Karpas-422 (cell line): ENCODE measurements at regions not wholly inside any gene's neighbourhood (a gene's known extent, or its start where the extent isn't known, plus 50 kb on each side); places are given as distances from the start of the nearest gene placed in this dataset.

Experiments
- DNase-seq: peaks from one replicate; pipeline ENCODE4 v3.0.0-alpha.2; 2015
- H2AFZ ChIP-seq: fragments of 200-600 bp; sonication (generic); 2 replicates; pipeline ENCODE4 v1.6.1; 2014; ENCODE audit warnings: antibody characterized with exemption, low read length, mixed read lengths
- H3K27ac ChIP-seq: fragments of 200-600 bp; sonication (generic); 2 replicates; pipeline ENCODE4 v1.5.1; 2014; ENCODE audit warnings: mild to moderate bottlenecking, low read length, moderate library complexity
- H3K27me3 ChIP-seq: fragments of 200-600 bp; sonication (generic); 2 replicates; pipeline ENCODE4 v1.6.1; 2014; ENCODE audit warnings: low read length, mixed read lengths
- H3K36me3 ChIP-seq: fragments of 200-600 bp; sonication (generic); 2 replicates; pipeline ENCODE4 v1.6.1; 2014; ENCODE audit warnings: low read length, mixed read lengths; ENCODE audit not compliant: insufficient read depth
- H3K4me1 ChIP-seq: fragments of 200-600 bp; sonication (generic); 2 replicates; pipeline ENCODE4 v1.6.1; 2014; ENCODE audit warnings: mild to moderate bottlenecking, low read length, mixed read lengths
- H3K4me2 ChIP-seq: fragments of 200-600 bp; sonication (generic); 2 replicates; pipeline ENCODE4 v1.6.1; 2014; ENCODE audit warnings: low read length, low read depth, mild to moderate bottlenecking; ENCODE audit not compliant: poor library complexity, severe bottlenecking
- H3K4me3 ChIP-seq: fragments of 200-600 bp; sonication (generic); 2 replicates; pipeline ENCODE4 v1.5.1; 2014; ENCODE audit warnings: mild to moderate bottlenecking, antibody characterized with exemption, low read length, mixed read lengths
- H3K79me2 ChIP-seq: fragments of 200-600 bp; sonication (generic); 2 replicates; pipeline ENCODE4 v1.6.1; 2014; ENCODE audit warnings: mild to moderate bottlenecking, low read length, mixed read lengths
- H3K9ac ChIP-seq: fragments of 200-600 bp; sonication (generic); 2 replicates; pipeline ENCODE4 v1.6.0; 2014; ENCODE audit warnings: low read length
- H3K9me2 ChIP-seq: fragments of 200-600 bp; sonication (generic), shearing (Covaris generic); replicated peaks from 2 replicates; pipeline ENCODE4 v1.6.0; 2014; ENCODE audit warnings: mild to moderate bottlenecking, low read length, moderate library complexity; ENCODE audit not compliant: insufficient read depth
- H3K9me3 ChIP-seq: fragments of 300-700, 200-600 bp; sonication (generic); 2 replicates; pipeline ENCODE4 v1.6.1; 2014; ENCODE audit warnings: low read length, mixed read lengths
- H4K20me1 ChIP-seq: fragments of 200-600 bp; sonication (generic); 2 replicates; pipeline ENCODE4 v1.6.1; 2014; ENCODE audit warnings: mild to moderate bottlenecking, antibody characterized with exemption, low read length, low read depth; ENCODE audit not compliant: insufficient read depth

DNA sequence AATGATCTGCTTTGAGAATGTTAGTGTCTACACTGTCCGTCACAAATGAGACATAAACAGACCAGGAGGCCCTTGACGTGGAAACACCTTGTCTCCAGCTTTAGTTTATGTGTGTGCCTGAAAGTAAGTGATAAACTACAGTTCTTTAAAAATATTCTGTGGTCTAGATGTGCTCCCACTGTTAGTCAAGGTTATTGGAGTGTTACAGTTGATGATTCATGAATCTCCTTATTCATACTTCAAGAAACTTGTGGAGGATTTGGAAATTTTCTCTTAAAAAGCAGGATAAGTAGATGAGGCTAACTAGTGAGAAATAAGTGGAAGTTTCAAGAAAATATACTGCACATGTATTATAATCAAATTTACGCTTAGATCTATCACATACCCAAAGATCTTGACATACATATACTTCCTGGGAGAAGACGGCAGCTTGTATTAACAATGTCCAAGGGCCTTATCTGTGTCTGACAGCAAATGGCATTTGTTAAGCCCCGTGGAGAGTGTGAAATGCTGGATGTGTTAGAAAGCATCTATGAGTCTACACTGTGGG lies 90.5 kb upstream of the MBOAT1 start:
- Histone ChIP-seq H3K79me2 (no peaks in the 10 kb centered on the region), H3K4me2 (no peak overlapping the region), H3K36me3 (no peaks in the 10 kb centered on the region), H4K20me1 (no peaks in the 10 kb centered on the region), H3K4me3 (no peak overlapping the region), H2AFZ (no peak overlapping the region), H3K27ac (no peak overlapping the region), H3K9me3 (no peaks in the 10 kb centered on the region), H3K27me3 (no peaks in the 10 kb centered on the region), H3K4me1 (no peaks in the 10 kb centered on the region), H3K9ac (no peak overlapping the region), H3K9me2 (no peaks in the 10 kb centered on the region)
- no peak for DNase-seq

DNA sequence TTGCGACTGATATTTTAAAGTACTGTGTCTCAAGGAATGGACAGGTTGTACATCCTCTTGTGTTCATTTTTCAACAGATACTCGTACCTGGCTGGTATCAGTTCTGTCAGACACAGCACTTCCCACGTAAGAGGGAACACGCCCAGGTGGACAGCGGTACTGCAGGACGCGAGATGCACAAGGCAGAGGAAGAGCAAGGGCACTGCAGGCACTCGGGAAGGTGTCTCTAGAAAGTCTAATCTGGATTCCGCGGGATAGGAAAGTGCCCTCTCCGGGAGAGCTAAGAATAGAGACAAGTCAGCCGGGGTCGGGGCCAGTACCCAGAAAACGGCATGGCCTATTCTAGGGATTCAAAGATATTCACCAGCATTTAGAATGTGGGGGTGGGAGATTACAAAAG lies 94.2 kb upstream of the MBOAT1 start:
- Histone ChIP-seq H3K27ac (no peak overlapping the region), H3K4me2 (no peak overlapping the region), H3K27me3 (no peaks in the 10 kb centered on the region), H3K9me3 (no peaks in the 10 kb centered on the region), H2AFZ (no peak overlapping the region), H3K36me3 (no peaks in the 10 kb centered on the region), H3K4me1 (no peaks in the 10 kb centered on the region), H3K79me2 (no peaks in the 10 kb centered on the region), H3K4me3 (no peak overlapping the region), H3K9me2 (no peaks in the 10 kb centered on the region), H4K20me1 (no peaks in the 10 kb centered on the region), H3K9ac (no peak overlapping the region)
- no peak for DNase-seq

DNA sequence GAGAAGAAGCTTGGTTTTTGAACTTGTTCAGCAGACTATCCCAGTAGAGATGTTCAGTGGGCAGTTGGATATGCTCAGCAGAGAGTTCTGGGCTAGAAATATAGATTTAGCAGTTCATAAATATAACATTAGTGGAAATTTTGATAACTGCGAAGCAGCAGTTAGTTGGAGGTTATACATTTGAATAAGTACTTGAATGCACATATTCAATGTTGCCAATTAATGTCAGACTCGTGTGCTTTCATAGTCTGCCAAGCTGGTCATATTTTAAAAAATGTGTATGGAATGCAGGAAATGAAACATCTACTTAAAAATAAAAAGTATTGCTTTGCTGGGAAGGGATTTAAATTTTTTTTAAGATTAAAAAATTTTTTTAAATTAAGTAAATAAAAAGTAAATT lies 92.5 kb upstream of the E2F3 start:
- H3K27me3 ChIP-seq, result no peaks in the 10 kb centered on the region
- H2AFZ ChIP-seq, result no peak overlapping the region
- H3K4me2 ChIP-seq, result no peak overlapping the region
- H3K9me3 ChIP-seq, result no peaks in the 10 kb centered on the region
- DNase-seq, result no peak
- no peaks in the 10 kb centered on the region for H3K4me1 ChIP-seq
- H3K4me3 ChIP-seq, result no peak overlapping the region
- no peak overlapping the region for H3K27ac ChIP-seq
- H4K20me1 ChIP-seq, result no peaks in the 10 kb centered on the region
- H3K79me2 ChIP-seq, result no peaks in the 10 kb centered on the region
- H3K9ac ChIP-seq, result no peak overlapping the region
- H3K36me3 ChIP-seq, result no peaks in the 10 kb centered on the region
- H3K9me2 ChIP-seq, result no peaks in the 10 kb centered on the region

DNA sequence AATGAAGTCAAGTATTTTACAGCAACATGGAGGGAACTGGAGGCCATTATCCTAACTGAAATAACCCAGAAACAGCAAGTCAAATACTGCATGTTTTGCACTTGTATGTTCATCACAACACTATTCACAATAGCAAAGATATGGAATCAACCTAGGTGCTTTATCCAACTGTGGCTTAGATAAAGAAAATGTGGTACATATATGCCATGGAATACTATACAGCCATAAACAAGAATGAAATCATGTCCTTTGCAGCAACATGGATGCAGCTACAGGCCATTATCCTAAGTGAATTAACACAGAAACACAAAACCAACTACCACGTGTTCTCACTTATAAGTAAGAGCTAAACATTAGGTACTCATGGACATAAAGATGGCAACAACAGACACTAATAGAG lies 91.5 kb upstream of the E2F3 start:
- Histone ChIP-seq H3K9ac (no peak overlapping the region), H3K4me2 (no peak overlapping the region), H3K4me1 (peaks cover 6% of the 10 kb centered on the region)

DNA sequence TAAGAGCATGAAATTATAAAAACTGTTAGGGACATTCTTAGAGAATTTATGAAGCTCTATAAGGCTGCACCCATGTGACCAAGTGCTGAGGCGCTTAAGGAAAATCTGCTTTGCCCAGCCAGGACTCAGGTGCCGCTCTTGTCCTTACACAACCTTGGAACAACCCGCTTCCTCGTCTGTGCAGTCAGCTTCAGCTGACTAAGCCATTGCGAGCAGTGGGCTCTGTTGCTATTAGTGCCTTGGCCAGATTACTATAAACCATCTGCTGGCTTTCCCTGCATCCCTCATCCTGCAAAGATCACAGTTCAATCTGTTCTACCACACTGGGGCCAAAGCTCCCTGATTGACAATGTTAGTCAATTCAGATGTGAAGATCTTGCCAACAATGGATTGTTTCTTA lies 89.1 kb upstream of the E2F3 start:
- Histone ChIP-seq H3K9ac (no peak overlapping the region), H3K27ac (no peak overlapping the region), H4K20me1 (no peaks in the 10 kb centered on the region), H3K9me2 (no peaks in the 10 kb centered on the region), H3K9me3 (no peaks in the 10 kb centered on the region), H2AFZ (no peak overlapping the region), H3K27me3 (no peaks in the 10 kb centered on the region), H3K4me3 (no peak overlapping the region), H3K4me2 (no peak overlapping the region), H3K36me3 (no peaks in the 10 kb centered on the region), H3K4me1 (peaks cover 10% of the 10 kb centered on the region), H3K79me2 (no peaks in the 10 kb centered on the region)
- DNase-seq, result no peak

More for the DNA sequence above, 91.5 kb upstream of the E2F3 start:
- H3K4me3 ChIP-seq, result no peak overlapping the region
- no peaks in the 10 kb centered on the region for H3K36me3 ChIP-seq
- no peaks in the 10 kb centered on the region for H3K79me2 ChIP-seq
- no peak for DNase-seq
- H3K9me3 ChIP-seq, result no peaks in the 10 kb centered on the region
- H3K9me2 ChIP-seq, result no peaks in the 10 kb centered on the region
- H3K27ac ChIP-seq, result no peak overlapping the region
- H4K20me1 ChIP-seq, result no peaks in the 10 kb centered on the region
- H2AFZ ChIP-seq, result no peak overlapping the region
- no peaks in the 10 kb centered on the region for H3K27me3 ChIP-seq

DNA sequence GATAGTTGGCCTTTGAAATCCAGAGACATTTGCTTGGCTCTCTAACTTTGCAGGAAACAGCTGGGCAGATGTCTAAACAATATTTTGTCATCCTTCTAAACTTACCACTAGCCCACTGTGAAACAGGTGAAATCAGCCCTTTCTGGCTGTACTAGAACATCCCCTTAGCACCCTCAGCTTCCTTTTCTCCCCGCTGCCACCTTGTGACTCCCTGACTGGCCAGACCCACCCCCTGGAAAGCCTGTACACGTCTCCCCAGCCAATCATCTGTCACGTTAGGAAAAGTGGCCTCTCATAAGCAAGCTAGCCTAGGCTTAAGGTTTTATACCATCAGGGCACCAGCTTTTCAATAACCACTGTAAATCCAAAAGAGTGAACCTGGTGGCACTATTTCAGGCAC lies 88.6 kb upstream of the E2F3 start:
- H3K36me3 ChIP-seq, result no peaks in the 10 kb centered on the region
- H3K27me3 ChIP-seq, result no peaks in the 10 kb centered on the region
- DNase-seq, result no peak
- no peaks in the 10 kb centered on the region for H3K79me2 ChIP-seq
- H3K27ac ChIP-seq, result no peak overlapping the region
- no peaks in the 10 kb centered on the region for H3K9me3 ChIP-seq
- H2AFZ ChIP-seq, result no peak overlapping the region
- peaks cover 10% of the 10 kb centered on the region for H3K4me1 ChIP-seq
- no peaks in the 10 kb centered on the region for H4K20me1 ChIP-seq
- H3K9ac ChIP-seq, result no peak overlapping the region
- H3K4me2 ChIP-seq, result no peak overlapping the region
- no peaks in the 10 kb centered on the region for H3K9me2 ChIP-seq
- no peak overlapping the region for H3K4me3 ChIP-seq

DNA sequence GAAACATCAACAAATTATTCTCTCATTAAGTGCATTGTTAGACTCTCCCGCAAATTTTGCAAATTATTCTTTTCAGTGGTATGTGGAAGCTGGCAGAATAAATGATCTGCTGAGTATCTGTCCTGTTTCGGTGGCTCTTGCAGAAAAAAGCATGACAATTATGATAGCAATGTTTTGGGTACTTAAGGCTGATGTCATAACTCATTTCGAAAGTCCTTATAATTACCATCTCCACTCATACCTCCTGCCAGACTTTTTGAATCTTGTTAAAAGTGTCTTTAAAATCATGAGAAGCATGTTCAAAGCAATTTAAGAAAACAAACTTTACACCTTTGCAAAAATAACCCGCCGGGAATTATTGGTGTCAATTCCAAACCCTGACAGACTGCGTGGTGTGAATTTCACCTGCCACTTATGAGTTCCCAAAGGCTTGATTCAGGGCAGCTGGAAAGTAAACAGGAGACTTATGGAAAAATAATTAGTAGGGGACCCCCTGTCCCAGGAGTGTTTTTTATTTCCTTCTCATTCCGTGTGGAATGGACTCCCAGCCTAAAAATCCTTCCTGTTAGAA lies 87.6 kb upstream of the E2F3 start:
- DNase-seq, result no peak
- H3K9ac ChIP-seq, result no peak overlapping the region
- H3K4me1 ChIP-seq, result peaks cover 10% of the 10 kb centered on the region
- H4K20me1 ChIP-seq, result no peaks in the 10 kb centered on the region
- no peaks in the 10 kb centered on the region for H3K9me2 ChIP-seq
- no peaks in the 10 kb centered on the region for H3K36me3 ChIP-seq
- H3K9me3 ChIP-seq, result no peaks in the 10 kb centered on the region
- no peak overlapping the region for H2AFZ ChIP-seq
- no peaks in the 10 kb centered on the region for H3K27me3 ChIP-seq
- H3K79me2 ChIP-seq, result no peaks in the 10 kb centered on the region
- no peak overlapping the region for H3K27ac ChIP-seq
- H3K4me2 ChIP-seq, result no peak overlapping the region
- no peak overlapping the region for H3K4me3 ChIP-seq

DNA sequence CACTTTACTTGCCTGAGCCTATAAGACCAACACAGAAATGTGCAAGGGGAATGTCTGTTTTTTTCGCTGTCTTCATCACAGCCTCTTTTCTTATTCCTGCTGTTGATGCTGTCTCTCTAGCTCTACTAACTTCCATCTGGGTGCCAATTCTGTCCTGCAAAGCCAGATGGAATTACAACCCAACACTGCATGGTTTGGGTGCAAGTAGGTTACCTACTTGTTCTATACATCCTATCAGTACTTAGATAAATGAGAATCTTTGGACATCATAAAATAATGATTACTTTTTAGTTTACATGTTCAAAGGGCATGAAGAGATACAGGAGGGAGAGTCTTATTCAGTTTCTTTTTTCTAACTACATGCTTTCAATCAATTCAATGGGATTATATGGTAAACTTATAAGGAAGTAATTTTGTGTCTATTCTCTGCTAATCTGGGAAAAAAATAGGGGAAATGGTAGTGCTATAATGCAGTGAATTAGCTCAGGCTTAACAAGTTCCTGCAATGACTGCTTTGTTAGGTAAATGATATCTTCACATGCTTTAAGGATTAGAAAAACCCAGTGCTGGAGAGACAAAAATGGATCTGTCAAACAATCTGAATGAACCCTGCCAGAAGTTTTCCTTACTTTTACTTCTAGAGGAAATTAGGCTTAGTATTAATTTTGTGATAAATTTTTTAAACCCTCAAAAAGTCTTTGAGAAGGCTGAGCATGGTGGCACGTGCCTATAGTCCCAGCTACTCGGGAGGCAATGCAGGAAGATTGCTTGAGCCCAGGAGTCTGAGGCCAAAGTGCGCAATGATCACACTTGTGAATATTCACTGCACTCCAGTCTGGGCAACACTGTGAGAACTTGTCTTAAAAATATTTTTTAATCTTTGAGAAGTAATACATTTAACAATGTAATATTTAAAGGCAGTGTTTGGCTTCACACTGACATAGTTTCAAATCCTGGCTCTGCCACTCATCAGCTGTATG lies 86.5 kb upstream of the E2F3 start:
- Histone ChIP-seq H3K9me2 (no peaks in the 10 kb centered on the region), H3K9ac (no peak overlapping the region), H3K27me3 (no peaks in the 10 kb centered on the region), H3K36me3 (no peaks in the 10 kb centered on the region), H3K4me3 (no peak overlapping the region), H3K79me2 (no peaks in the 10 kb centered on the region), H4K20me1 (no peaks in the 10 kb centered on the region), H2AFZ (no peak overlapping the region), H3K27ac (no peak overlapping the region), H3K4me2 (no peak overlapping the region), H3K9me3 (no peaks in the 10 kb centered on the region), H3K4me1 (peaks cover 10% of the 10 kb centered on the region)
- no peak for DNase-seq
